ENCODE measurements at regions not wholly inside any gene's neighbourhood (a gene's known extent, or its start where the extent isn't known, plus 50 kb on each side); places are given as distances from the start of the nearest gene placed in this dataset.

GRCh38 chr4:126130215-126130614 lies 815.5 kb downstream of the FAT4 start:
- no peak overlapping the region for H3K4me3 ChIP-seq (ENCODE audit: low read length in 2 of 2)
- no peak for ATAC-seq (ENCODE audit: low FRiP score)
- no peaks in the 10 kb centered on the region for H3K36me3 ChIP-seq (ENCODE audit: control insufficient read depth in 1 of 2, insufficient read depth in 2 of 2, low read length in 1 of 2)

GRCh38 chr4:126136922-126137781 lies 822.4 kb downstream of the FAT4 start:
- H3K27ac ChIP-seq (ENCODE audit: low read depth in 1 of 2, low read length in 2 of 2), result no peak overlapping the region
- no peak for ATAC-seq (ENCODE audit: low FRiP score)
- DNase-seq, result no peak
- intact Hi-C loops (cut with DNase I), result no loop called here
- H3K4me1 ChIP-seq (ENCODE audit: control insufficient read depth in 1 of 2, insufficient read depth in 2 of 2, low read length in 2 of 2), result no peaks in the 10 kb centered on the region
- no peaks in the 10 kb centered on the region for H3K9me3 ChIP-seq (ENCODE audit: control insufficient read depth, low read length)
- H3K4me3 ChIP-seq (ENCODE audit: low read length in 2 of 2), result no peak overlapping the region
- no peaks in the 10 kb centered on the region for H3K36me3 ChIP-seq (ENCODE audit: control insufficient read depth in 1 of 2, insufficient read depth in 2 of 2, low read length in 1 of 2)
- H3K27me3 ChIP-seq (ENCODE audit: control insufficient read depth in 1 of 2, insufficient read depth in 2 of 2, low read length in 1 of 2), result no peaks in the 10 kb centered on the region
- WGBS, 2 donors, result 22 to 39% methylated on average over 5 of the region's 5 CpGs

More at GRCh38 chr4:126130215-126130614, 815.5 kb downstream of the FAT4 start:
- H3K27ac ChIP-seq (ENCODE audit: low read depth in 1 of 2, low read length in 2 of 2), result no peak overlapping the region
- intact Hi-C loops (cut with DNase I), result no loop called here
- no peaks in the 10 kb centered on the region for H3K9me3 ChIP-seq (ENCODE audit: control insufficient read depth, low read length)
- H3K27me3 ChIP-seq (ENCODE audit: control insufficient read depth in 1 of 2, insufficient read depth in 2 of 2, low read length in 1 of 2), result no peaks in the 10 kb centered on the region
- no peaks in the 10 kb centered on the region for H3K4me1 ChIP-seq (ENCODE audit: control insufficient read depth in 1 of 2, insufficient read depth in 2 of 2, low read length in 2 of 2)
- no peak for DNase-seq

GRCh38 chr4:126137782-126138170 lies 823.0 kb downstream of the FAT4 start:
- no peak for ATAC-seq (ENCODE audit: low FRiP score)
- Histone ChIP-seq H3K27me3 (ENCODE audit: control insufficient read depth in 1 of 2, insufficient read depth in 2 of 2, low read length in 1 of 2) (no peaks in the 10 kb centered on the region), H3K27ac (ENCODE audit: low read depth in 1 of 2, low read length in 2 of 2) (no peak overlapping the region), H3K36me3 (ENCODE audit: control insufficient read depth in 1 of 2, insufficient read depth in 2 of 2, low read length in 1 of 2) (no peaks in the 10 kb centered on the region), H3K4me1 (ENCODE audit: control insufficient read depth in 1 of 2, insufficient read depth in 2 of 2, low read length in 2 of 2) (no peaks in the 10 kb centered on the region), H3K4me3 (ENCODE audit: low read length in 2 of 2) (no peak overlapping the region), H3K9me3 (ENCODE audit: control insufficient read depth, low read length) (no peaks in the 10 kb centered on the region)
- no peak for DNase-seq
- intact Hi-C loops (cut with DNase I), result no loop called here

- WGBS, 2 donors, result 93 to 97% methylated on average over 1 of the region's 1 CpG
- H3K4me1 ChIP-seq (ENCODE audit: control insufficient read depth in 1 of 2, insufficient read depth in 2 of 2, low read length in 2 of 2), result no peaks in the 10 kb centered on the region
- ATAC-seq (ENCODE audit: low FRiP score), result no peak
- no peak overlapping the region for H3K4me3 ChIP-seq (ENCODE audit: low read length in 2 of 2)
- intact Hi-C loops (cut with DNase I), result no loop called here
- H3K9me3 ChIP-seq (ENCODE audit: control insufficient read depth, low read length), result no peaks in the 10 kb centered on the region
- H3K36me3 ChIP-seq (ENCODE audit: control insufficient read depth in 1 of 2, insufficient read depth in 2 of 2, low read length in 1 of 2), result no peaks in the 10 kb centered on the region
- H3K27me3 ChIP-seq (ENCODE audit: control insufficient read depth in 1 of 2, insufficient read depth in 2 of 2, low read length in 1 of 2), result no peaks in the 10 kb centered on the region
- no peak for DNase-seq
- no peak overlapping the region for H3K27ac ChIP-seq (ENCODE audit: low read depth in 1 of 2, low read length in 2 of 2)
These were observed 829.9 kb downstream of the FAT4 start for GRCh38 chr4:126144543-126145237.

GRCh38 chr4:126168484-126168883 lies 853.7 kb downstream of the FAT4 start:
- Histone ChIP-seq H3K36me3 (ENCODE audit: control insufficient read depth in 1 of 2, insufficient read depth in 2 of 2, low read length in 1 of 2) (no peaks in the 10 kb centered on the region), H3K9me3 (ENCODE audit: control insufficient read depth, low read length) (no peaks in the 10 kb centered on the region), H3K4me1 (ENCODE audit: control insufficient read depth in 1 of 2, insufficient read depth in 2 of 2, low read length in 2 of 2) (no peaks in the 10 kb centered on the region), H3K27ac (ENCODE audit: low read depth in 1 of 2, low read length in 2 of 2) (no peak overlapping the region), H3K27me3 (ENCODE audit: control insufficient read depth in 1 of 2, insufficient read depth in 2 of 2, low read length in 1 of 2) (no peaks in the 10 kb centered on the region), H3K4me3 (ENCODE audit: low read length in 2 of 2) (no peak overlapping the region)
- no peak for ATAC-seq (ENCODE audit: low FRiP score)
- DNase-seq, result no peak
- intact Hi-C loops (cut with DNase I), result no loop called here
- 0 to 43% methylated on average over 1 of the region's 1 CpG for WGBS, 2 donors

GRCh38 chr4:126172126-126172525 lies 857.4 kb downstream of the FAT4 start:
- Histone ChIP-seq H3K27ac (ENCODE audit: low read depth in 1 of 2, low read length in 2 of 2) (no peak overlapping the region), H3K27me3 (ENCODE audit: control insufficient read depth in 1 of 2, insufficient read depth in 2 of 2, low read length in 1 of 2) (no peaks in the 10 kb centered on the region), H3K4me1 (ENCODE audit: control insufficient read depth in 1 of 2, insufficient read depth in 2 of 2, low read length in 2 of 2) (no peaks in the 10 kb centered on the region), H3K36me3 (ENCODE audit: control insufficient read depth in 1 of 2, insufficient read depth in 2 of 2, low read length in 1 of 2) (no peaks in the 10 kb centered on the region), H3K9me3 (ENCODE audit: control insufficient read depth, low read length) (no peaks in the 10 kb centered on the region), H3K4me3 (ENCODE audit: low read length in 2 of 2) (no peak overlapping the region)
- intact Hi-C loops (cut with DNase I), result no loop called here
- DNase-seq, result no peak
- no peak for ATAC-seq (ENCODE audit: low FRiP score)
- 91 to 100% methylated on average over 1 of the region's 1 CpG for WGBS, 2 donors

GRCh38 chr4:126174627-126175026 lies 859.9 kb downstream of the FAT4 start:
- WGBS, 2 donors, result 95 to 99% methylated on average over 2 of the region's 2 CpGs
- H3K9me3 ChIP-seq (ENCODE audit: control insufficient read depth, low read length), result no peaks in the 10 kb centered on the region
- DNase-seq, result no peak
- ATAC-seq (ENCODE audit: low FRiP score), result no peak
- H3K27ac ChIP-seq (ENCODE audit: low read depth in 1 of 2, low read length in 2 of 2), result no peak overlapping the region
- H3K27me3 ChIP-seq (ENCODE audit: control insufficient read depth in 1 of 2, insufficient read depth in 2 of 2, low read length in 1 of 2), result no peaks in the 10 kb centered on the region
- no peaks in the 10 kb centered on the region for H3K36me3 ChIP-seq (ENCODE audit: control insufficient read depth in 1 of 2, insufficient read depth in 2 of 2, low read length in 1 of 2)
- intact Hi-C loops (cut with DNase I), result no loop called here
- H3K4me1 ChIP-seq (ENCODE audit: control insufficient read depth in 1 of 2, insufficient read depth in 2 of 2, low read length in 2 of 2), result no peaks in the 10 kb centered on the region
- no peak overlapping the region for H3K4me3 ChIP-seq (ENCODE audit: low read length in 2 of 2)

GRCh38 chr4:126180642-126181041 lies 865.9 kb downstream of the FAT4 start:
- Histone ChIP-seq H3K27ac (ENCODE audit: low read depth in 1 of 2, low read length in 2 of 2) (no peak overlapping the region), H3K4me3 (ENCODE audit: low read length in 2 of 2) (no peak overlapping the region), H3K36me3 (ENCODE audit: control insufficient read depth in 1 of 2, insufficient read depth in 2 of 2, low read length in 1 of 2) (no peaks in the 10 kb centered on the region), H3K4me1 (ENCODE audit: control insufficient read depth in 1 of 2, insufficient read depth in 2 of 2, low read length in 2 of 2) (no peaks in the 10 kb centered on the region), H3K27me3 (ENCODE audit: control insufficient read depth in 1 of 2, insufficient read depth in 2 of 2, low read length in 1 of 2) (no peaks in the 10 kb centered on the region), H3K9me3 (ENCODE audit: control insufficient read depth, low read length) (no peaks in the 10 kb centered on the region)
- ATAC-seq (ENCODE audit: low FRiP score) (no peak), DNase-seq (no peak)
- intact Hi-C loops (cut with DNase I), result no loop called here

- no peak overlapping the region for H3K4me3 ChIP-seq (ENCODE audit: low read length in 2 of 2)
- intact Hi-C loops (cut with DNase I), result no loop called here
- WGBS, 2 donors, result 92 to 95% methylated on average over 1 of the region's 1 CpG
- DNase-seq, result no peak
- no peak overlapping the region for H3K27ac ChIP-seq (ENCODE audit: low read depth in 1 of 2, low read length in 2 of 2)
- H3K36me3 ChIP-seq (ENCODE audit: control insufficient read depth in 1 of 2, insufficient read depth in 2 of 2, low read length in 1 of 2), result no peaks in the 10 kb centered on the region
- no peaks in the 10 kb centered on the region for H3K27me3 ChIP-seq (ENCODE audit: control insufficient read depth in 1 of 2, insufficient read depth in 2 of 2, low read length in 1 of 2)
- ATAC-seq (ENCODE audit: low FRiP score), result no peak
- H3K4me1 ChIP-seq (ENCODE audit: control insufficient read depth in 1 of 2, insufficient read depth in 2 of 2, low read length in 2 of 2), result no peaks in the 10 kb centered on the region
- H3K9me3 ChIP-seq (ENCODE audit: control insufficient read depth, low read length), result no peaks in the 10 kb centered on the region
These were observed 867.6 kb downstream of the FAT4 start for GRCh38 chr4:126182336-126182735.
